ENCODE measurements at regions not wholly inside any gene's neighbourhood (a gene's known extent, or its start where the extent isn't known, plus 50 kb on each side); places are given as distances from the start of the nearest gene placed in this dataset.

GRCh38 chr9:31335529-31336234, 1048.8 kb upstream of the ACO1 start:
- ChIA-PET POLR2A (no interaction called here), CTCF (interaction anchor here (1.3 kb wide), 1 partner anchor 12 kb away, joined by 3 read pairs; no protein-coding TSS in a partner anchor)
- ATAC-seq (no peak), DNase-seq (no peak)
- Mint-ChIP-seq H3K27me3 (no peaks in the 10 kb centered on the region), H3K4me3 (no peak overlapping the region), H3K27ac (peak overlapping the region; percentile 76), H3K36me3 (ENCODE audit: low read depth) (peaks cover 2% of the 10 kb centered on the region), H3K9me3 (peaks cover 2% of the 10 kb centered on the region), H3K4me1 (ENCODE audit: low read depth) (peaks cover 22% of the 10 kb centered on the region)
- intact Hi-C loops (cut with micrococcal nuclease): no loop called here
- no peak for TF ChIP-seq CTCF (IDR thresholded peaks at IDR 0.05)

GRCh38 chr9:31336386-31336785, 1048.1 kb upstream of the ACO1 start:
- H3K4me1 Mint-ChIP-seq (ENCODE audit: low read depth): peaks cover 22% of the 10 kb centered on the region
- no peak overlapping the region for H3K4me3 Mint-ChIP-seq
- ChIA-PET CTCF (interaction anchor here (1.3 kb wide), 1 partner anchor 11 kb away, joined by 3 read pairs; no protein-coding TSS in a partner anchor), POLR2A (no interaction called here)
- no peak for TF ChIP-seq CTCF (IDR thresholded peaks at IDR 0.05)
- peaks cover 2% of the 10 kb centered on the region for H3K36me3 Mint-ChIP-seq (ENCODE audit: low read depth)
- no peaks in the 10 kb centered on the region for H3K27me3 Mint-ChIP-seq
- DNase-seq: no peak
- peaks cover 2% of the 10 kb centered on the region for H3K9me3 Mint-ChIP-seq
- ATAC-seq: no peak
- intact Hi-C loops (cut with micrococcal nuclease): no loop called here
- peak overlapping the region; percentile 10 for H3K27ac Mint-ChIP-seq

GRCh38 chr9:31336841-31337240, 1047.6 kb upstream of the ACO1 start:
- no peak for ATAC-seq
- Mint-ChIP-seq H3K4me1 (ENCODE audit: low read depth) (peaks cover 22% of the 10 kb centered on the region), H3K4me3 (no peak overlapping the region), H3K9me3 (peaks cover 2% of the 10 kb centered on the region), H3K36me3 (ENCODE audit: low read depth) (peaks cover 2% of the 10 kb centered on the region), H3K27ac (no peak overlapping the region), H3K27me3 (no peaks in the 10 kb centered on the region)
- DNase-seq: no peak
- CTCF ChIA-PET: no interaction called here
- intact Hi-C loops (cut with micrococcal nuclease): no loop called here
- POLR2A ChIA-PET: no interaction called here
- TF ChIP-seq CTCF (IDR thresholded peaks at IDR 0.05): no peak

GRCh38 chr9:31347082-31347617, 1037.3 kb upstream of the ACO1 start:
- intact Hi-C loops (cut with micrococcal nuclease): no loop called here
- Mint-ChIP-seq H3K27me3 (no peaks in the 10 kb centered on the region), H3K4me1 (ENCODE audit: low read depth) (peaks cover 35% of the 10 kb centered on the region), H3K9me3 (peaks cover 12% of the 10 kb centered on the region), H3K4me3 (peak overlapping the region; percentile 53), H3K27ac (peak overlapping the region; percentile 86), H3K36me3 (ENCODE audit: low read depth) (peaks cover 13% of the 10 kb centered on the region)
- DNase-seq: peak; percentile 16
- ATAC-seq: peak; percentile 95
- TF ChIP-seq CTCF (IDR thresholded peaks at IDR 0.05): no peak
- ChIA-PET CTCF (interaction anchor here (1.5 kb wide), 1 partner anchor 12 kb away, joined by 3 read pairs; no protein-coding TSS in a partner anchor), POLR2A (no interaction called here)

GRCh38 chr9:31355159-31355882, 1029.1 kb upstream of the ACO1 start:
- no peaks in the 10 kb centered on the region for H3K4me1 Mint-ChIP-seq (ENCODE audit: low read depth)
- intact Hi-C loops (cut with micrococcal nuclease): no loop called here
- ChIA-PET CTCF (no interaction called here), POLR2A (no interaction called here)
- no peak for TF ChIP-seq CTCF (IDR thresholded peaks at IDR 0.05)
- no peak for ATAC-seq
- no peaks in the 10 kb centered on the region for H3K36me3 Mint-ChIP-seq (ENCODE audit: low read depth)
- no peaks in the 10 kb centered on the region for H3K27me3 Mint-ChIP-seq
- H3K9me3 Mint-ChIP-seq: peaks cover 7% of the 10 kb centered on the region
- H3K4me3 Mint-ChIP-seq: no peak overlapping the region
- no peak overlapping the region for H3K27ac Mint-ChIP-seq
- no peak for DNase-seq
